Common myeloid progenitor, CD34-positive (primary cell): ENCODE measurements at regions not wholly inside any gene's neighbourhood (a gene's known extent, or its start where the extent isn't known, plus 50 kb on each side); places are given as distances from the start of the nearest gene placed in this dataset.

Experiments
- CTCF ChIA-PET: fragments of 350-600 bp; sonication (Branson Sonifier 250); formaldehyde crosslinking; loops from one replicate; lab custom pipeline; 2021; ENCODE audit warnings: antibody characterized with exemption; lab: Charles Lee
- POLR2A ChIA-PET: fragments of 350-600 bp; sonication (Branson Sonifier 250); formaldehyde crosslinking; loops from one replicate; lab custom pipeline; 2021; ENCODE audit warnings: antibody characterized with exemption; lab: Charles Lee
- DNase-seq, 3 donors: peaks; one replicate each; pipeline versions ENCODE4 v3.0.0 to v3.0.0-alpha.2; 2013
- H3K27ac ChIP-seq, 2 experiments: 1 replicate in 1 of 2; 2 replicates in 1 of 2; pipeline ENCODE4 v1.7.0; 2013; ENCODE audit warnings: inconsistent platforms in 2 of 2, low read length in 2 of 2, mild to moderate bottlenecking in 2 of 2, low read depth in 1 of 2, moderate library complexity in 1 of 2; ENCODE audit not compliant: severe bottlenecking in 2 of 2, insufficient read depth in 1 of 2, poor library complexity in 1 of 2
- H3K27me3 ChIP-seq, 5 experiments: replicated peaks in 2 of 5; 1 replicate in 3 of 5; 2 replicates in 2 of 5; pipeline versions ENCODE4 v1.6.1 to v1.7.0; 2013; ENCODE audit warnings: low read length in 4 of 5, mild to moderate bottlenecking in 2 of 5, moderate library complexity in 2 of 5, inconsistent platforms in 1 of 5; ENCODE audit not compliant: insufficient read depth in 5 of 5, control insufficient read depth in 4 of 5
- H3K36me3 ChIP-seq, 4 experiments: 1 replicate in 2 of 4; 2 replicates in 2 of 4; pipeline versions ENCODE4 v1.6.1 to v1.7.0; 2013; ENCODE audit warnings: low read length in 3 of 4, control low read depth in 1 of 4, mild to moderate bottlenecking in 1 of 4; ENCODE audit not compliant: control insufficient read depth in 4 of 4, insufficient read depth in 4 of 4
- H3K4me1 ChIP-seq, 4 experiments: 1 replicate in 3 of 4; 2 replicates in 1 of 4; pipeline versions ENCODE4 v1.6.1 to v1.7.1; 2013; ENCODE audit warnings: low read length in 3 of 4, mild to moderate bottlenecking in 3 of 4, control low read depth in 1 of 4, inconsistent platforms in 1 of 4, moderate library complexity in 1 of 4; ENCODE audit not compliant: control insufficient read depth in 4 of 4, insufficient read depth in 4 of 4; ENCODE audit errors: control extremely low read depth in 1 of 4
- H3K4me3 ChIP-seq, 7 experiments: 1 replicate in 4 of 7; 2 replicates in 3 of 7; pipeline versions ENCODE4 v1.5.1 to v1.7.0; 2013; ENCODE audit warnings: mild to moderate bottlenecking in 7 of 7, low read length in 6 of 7, moderate library complexity in 6 of 7, inconsistent platforms in 2 of 7, low read depth in 2 of 7, control low read depth in 1 of 7; ENCODE audit not compliant: insufficient read depth in 4 of 7, control insufficient read depth in 1 of 7; ENCODE audit errors: extremely low read depth in 1 of 7
- H3K9me3 ChIP-seq, 5 experiments: 1 replicate in 4 of 5; 2 replicates in 1 of 5; pipeline versions ENCODE4 v1.6.1 to v1.7.1; 2013; ENCODE audit warnings: low read length in 4 of 5, mild to moderate bottlenecking in 2 of 5, inconsistent platforms in 1 of 5, low read depth in 1 of 5, moderate library complexity in 1 of 5; ENCODE audit not compliant: control insufficient read depth in 4 of 5, insufficient read depth in 2 of 5; ENCODE audit errors: control extremely low read depth in 1 of 5
- WGBS: methylation state at CpG from one replicate; pipeline ENCODE4 v1.1.5; 2013; ENCODE audit not compliant: insufficient coverage; 5-methylcytosine and 5-hydroxymethylcytosine counted together

DNA sequence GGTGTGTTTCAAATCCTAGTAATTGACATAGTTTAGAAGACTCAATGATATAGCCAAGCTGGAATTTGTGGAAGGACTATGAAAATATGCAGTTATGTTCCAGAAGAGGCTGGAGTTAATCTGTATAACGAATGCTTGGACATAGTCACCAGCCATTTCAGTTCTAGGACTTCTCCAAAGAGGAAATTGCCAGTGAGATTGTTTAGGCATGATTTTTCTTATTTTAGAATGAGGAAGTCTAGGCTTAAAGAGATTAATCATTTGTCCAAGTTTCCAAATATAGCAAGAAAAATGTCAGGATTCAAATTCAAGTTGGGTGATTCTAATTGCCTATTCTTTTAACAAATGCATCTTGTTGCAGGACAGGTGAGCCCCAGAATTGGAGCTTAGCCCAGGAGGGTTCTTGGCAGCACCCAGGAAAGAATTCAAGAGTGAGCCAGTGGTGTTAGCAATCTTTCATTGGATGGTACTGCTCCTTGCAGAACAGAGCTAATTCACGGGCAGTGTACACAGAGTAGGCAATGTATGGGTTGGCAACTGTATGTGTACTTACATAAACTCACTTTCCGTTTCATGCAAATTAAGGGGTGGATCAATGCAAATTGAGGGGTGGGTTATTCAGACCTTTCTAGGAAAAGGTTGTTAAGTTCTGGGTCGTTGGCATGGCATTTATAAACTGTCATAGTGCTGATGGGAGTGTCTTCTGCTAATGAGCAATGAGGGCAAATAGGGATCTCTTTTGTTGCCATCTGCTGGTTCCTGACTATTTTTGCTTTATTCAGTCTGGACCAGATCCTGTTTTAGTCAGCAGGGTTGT is 763.1 kb upstream of the SLITRK1 start:
- no peaks in the 10 kb centered on the region for H3K36me3 ChIP-seq
- CTCF ChIA-PET: no interaction called here
- H3K9me3 ChIP-seq: peaks cover 0 to 4% (median 0%) of the 10 kb centered on the region in 5 experiments
- POLR2A ChIA-PET: no interaction called here
- peaks cover 0 to 21% (median 9%) of the 10 kb centered on the region in 4 experiments for H3K4me1 ChIP-seq
- H3K4me3 ChIP-seq: no peak overlapping the region
- DNase-seq: peak in 2 of 3 donors; percentile 62 to 75
- no peak overlapping the region for H3K27ac ChIP-seq
- WGBS: 15% methylated on average over 2 of the region's 4 CpGs
- no peaks in the 10 kb centered on the region for H3K27me3 ChIP-seq

DNA sequence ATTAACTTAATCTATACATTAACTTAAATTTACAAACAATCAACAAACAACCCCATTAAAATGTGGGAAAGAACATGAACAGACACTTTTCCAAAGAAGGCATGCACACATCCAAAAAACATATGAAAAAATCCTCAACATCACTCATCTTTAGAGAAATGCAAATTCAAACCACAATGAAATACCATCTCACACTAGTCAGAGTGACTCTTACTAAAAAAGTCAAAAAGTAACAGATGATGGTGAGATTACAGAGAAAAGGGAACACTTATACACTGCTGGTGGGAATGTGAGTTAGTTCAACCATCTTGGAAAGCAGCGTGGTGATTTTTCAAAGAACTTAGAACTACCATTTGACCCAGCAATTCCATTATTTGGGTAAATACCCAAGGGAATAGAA is 759.2 kb upstream of the SLITRK1 start:
- ChIA-PET CTCF (interaction anchor here (1.6 to 1.8 kb wide), 2 partner anchors 12 to 14 kb away, joined by 3 to 4 read pairs; no protein-coding TSS in a partner anchor), POLR2A (no interaction called here)
- Histone ChIP-seq H3K4me3 (no peak overlapping the region), H3K27me3 (no peaks in the 10 kb centered on the region), H3K36me3 (no peaks in the 10 kb centered on the region), H3K4me1 (peaks cover 0 to 13% (median 4%) of the 10 kb centered on the region in 4 experiments), H3K27ac (no peak overlapping the region), H3K9me3 (peaks cover 0 to 4% (median 3%) of the 10 kb centered on the region in 5 experiments)
- no CpG with 5 or more reads among the region's 1 CpG for WGBS
- DNase-seq: no peak

DNA sequence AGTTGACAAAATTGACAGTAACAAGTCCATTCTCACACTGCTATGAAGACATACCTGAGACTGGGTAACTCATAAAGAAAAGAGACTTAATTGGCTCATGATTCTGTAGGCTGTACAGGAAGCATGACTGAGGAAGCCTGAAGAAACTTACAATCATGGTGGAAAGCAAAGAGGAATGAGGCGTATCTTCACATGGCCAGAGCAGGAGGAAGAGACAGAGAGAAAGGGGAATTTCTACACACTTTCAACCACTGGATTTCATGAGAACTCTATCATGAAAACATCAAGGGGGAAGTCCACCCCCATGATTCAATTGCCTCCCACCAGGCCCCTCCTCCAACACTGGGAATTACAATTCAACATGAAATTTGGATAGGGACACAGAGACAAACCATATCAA is 758.4 kb upstream of the SLITRK1 start:
- H3K36me3 ChIP-seq: no peaks in the 10 kb centered on the region
- H3K9me3 ChIP-seq: peaks cover 0 to 7% (median 3%) of the 10 kb centered on the region in 5 experiments
- H3K27ac ChIP-seq: no peak overlapping the region
- no peaks in the 10 kb centered on the region for H3K27me3 ChIP-seq
- POLR2A ChIA-PET: no interaction called here
- CTCF ChIA-PET: interaction anchor here (1.6 kb wide), 1 partner anchor 13 kb away, joined by 3 read pairs; no protein-coding TSS in a partner anchor
- peaks cover 0 to 9% (median 3%) of the 10 kb centered on the region in 4 experiments for H3K4me1 ChIP-seq
- DNase-seq: no peak
- H3K4me3 ChIP-seq: no peak overlapping the region
- WGBS: no CpG with 5 or more reads among the region's 1 CpG

DNA sequence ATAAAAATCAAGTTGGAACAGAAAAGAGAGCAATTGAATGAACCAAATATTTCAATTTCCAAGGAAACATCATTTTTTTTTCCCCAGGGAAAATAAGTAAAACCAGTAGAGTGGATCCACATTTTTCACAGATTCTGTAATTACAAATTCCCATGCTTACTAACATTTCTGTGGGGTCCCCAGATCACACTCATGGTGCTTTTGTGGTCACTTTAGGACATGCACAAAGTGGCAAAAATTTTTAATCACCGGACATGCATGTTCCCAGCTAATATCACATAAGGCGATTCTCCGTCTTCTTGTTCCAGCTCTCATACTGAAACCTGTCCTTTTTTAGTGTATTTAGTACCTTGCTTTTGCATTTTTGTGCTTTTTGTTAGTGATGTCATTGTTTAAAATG is 748.2 kb upstream of the SLITRK1 start:
- no peak for DNase-seq
- Histone ChIP-seq H3K27ac (no peak overlapping the region), H3K4me3 (no peak overlapping the region), H3K9me3 (peaks cover 0 to 2% (median 0%) of the 10 kb centered on the region in 5 experiments), H3K4me1 (no peaks in the 10 kb centered on the region), H3K27me3 (no peaks in the 10 kb centered on the region), H3K36me3 (no peaks in the 10 kb centered on the region)
- 100% methylated on average over 1 of the region's 3 CpGs for WGBS
- POLR2A ChIA-PET: no interaction called here
- CTCF ChIA-PET: interaction anchor here (1.6 kb wide), 1 partner anchor 12 kb away, joined by 4 read pairs; no protein-coding TSS in a partner anchor

DNA sequence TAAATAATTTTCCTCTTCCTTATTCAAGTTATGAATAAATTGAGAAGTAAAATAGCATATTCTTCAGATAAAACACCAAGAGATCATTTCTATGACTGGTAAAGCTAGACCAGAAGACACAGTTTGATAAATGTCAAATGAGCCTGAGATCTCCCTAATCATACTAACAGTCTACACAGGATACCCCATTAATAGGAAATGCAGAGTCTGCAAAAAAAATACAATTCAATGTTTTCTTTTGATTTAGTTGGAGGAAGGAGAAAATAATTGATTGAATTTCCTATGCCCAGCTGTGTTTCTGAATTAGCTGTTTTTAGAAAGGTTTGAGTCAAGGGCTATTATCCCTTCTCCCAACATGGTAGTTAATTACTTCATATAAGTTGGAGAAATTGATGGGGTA is 734.6 kb upstream of the SLITRK1 start:
- no peak overlapping the region for H3K27ac ChIP-seq
- H3K27me3 ChIP-seq: no peaks in the 10 kb centered on the region
- no peaks in the 10 kb centered on the region for H3K9me3 ChIP-seq
- H3K4me1 ChIP-seq: no peaks in the 10 kb centered on the region
- H3K4me3 ChIP-seq: no peak overlapping the region
- ChIA-PET POLR2A (no interaction called here), CTCF (no interaction called here)
- no peaks in the 10 kb centered on the region for H3K36me3 ChIP-seq
- DNase-seq: no peak

DNA sequence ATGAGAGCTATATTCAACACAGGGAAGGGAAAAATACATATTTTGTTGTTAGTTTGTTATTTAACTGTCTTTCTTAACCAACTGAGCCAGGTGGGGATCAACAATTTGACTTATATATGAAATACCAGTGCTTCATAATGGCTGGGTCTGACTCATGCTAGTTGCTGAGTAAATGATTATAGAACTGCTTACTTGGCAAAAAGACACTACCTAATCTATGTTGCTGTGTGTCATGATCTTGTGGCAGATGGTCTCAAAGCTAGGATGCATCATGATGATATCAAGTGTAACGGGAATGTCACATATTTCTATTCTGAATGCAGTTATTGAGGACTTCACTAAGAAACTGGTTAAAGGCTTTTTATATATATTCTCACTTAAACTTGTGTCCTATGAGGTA is 727.4 kb upstream of the SLITRK1 start:
- Histone ChIP-seq H3K27me3 (no peaks in the 10 kb centered on the region), H3K4me3 (no peak overlapping the region), H3K36me3 (no peaks in the 10 kb centered on the region), H3K9me3 (no peaks in the 10 kb centered on the region), H3K27ac (no peak overlapping the region), H3K4me1 (no peaks in the 10 kb centered on the region)
- 100% methylated on average over 1 of the region's 1 CpG for WGBS
- DNase-seq: peak in 1 of 3 donors; percentile 2
- CTCF ChIA-PET: no interaction called here
- POLR2A ChIA-PET: no interaction called here

DNA sequence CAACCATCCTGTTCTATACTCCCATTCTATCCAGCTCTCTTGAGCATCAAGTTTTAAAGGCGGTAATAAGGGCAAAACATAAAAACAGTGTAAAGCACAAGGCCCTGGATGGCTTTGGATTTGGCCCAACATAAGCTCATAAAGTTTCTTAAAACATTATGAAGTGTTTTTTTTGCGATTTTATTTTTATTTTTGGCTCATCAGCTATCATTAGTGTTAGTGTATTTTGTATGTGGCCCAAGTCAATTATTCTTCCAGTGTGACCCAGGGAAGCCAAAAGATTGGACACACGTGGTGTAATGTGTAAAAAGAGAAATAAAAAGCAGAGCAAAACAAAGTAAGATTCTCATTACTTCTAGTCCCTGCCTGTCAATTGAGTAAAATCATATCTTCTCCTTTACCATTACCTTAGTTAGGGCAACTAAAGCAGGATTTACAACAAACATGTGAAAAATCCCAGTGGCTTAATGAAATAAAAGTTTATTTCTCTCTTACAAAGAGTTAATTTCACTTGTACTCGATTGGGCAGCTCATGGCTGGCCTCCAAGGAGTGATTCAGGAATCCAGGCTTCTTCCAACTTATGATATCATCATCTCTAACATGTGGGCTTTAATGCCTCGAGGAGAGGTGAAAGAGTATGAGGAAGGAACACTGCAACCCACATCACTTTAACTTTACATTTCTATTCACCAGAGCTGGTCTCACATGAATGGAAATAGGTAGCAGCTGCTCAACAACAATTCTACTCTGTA is 725.2 kb upstream of the SLITRK1 start:
- no CpG with 5 or more reads among the region's 5 CpGs for WGBS
- no peaks in the 10 kb centered on the region for H3K9me3 ChIP-seq

More for the DNA sequence above, 725.2 kb upstream of the SLITRK1 start:
- H3K4me1 ChIP-seq: no peaks in the 10 kb centered on the region
- no peak overlapping the region for H3K4me3 ChIP-seq
- ChIA-PET CTCF (no interaction called here), POLR2A (no interaction called here)
- H3K36me3 ChIP-seq: no peaks in the 10 kb centered on the region
- no peak overlapping the region for H3K27ac ChIP-seq
- no peaks in the 10 kb centered on the region for H3K27me3 ChIP-seq
- DNase-seq: no peak
